HG02840 (cell line): ENCODE measurements at regions not wholly inside any gene's neighbourhood (a gene's known extent, or its start where the extent isn't known, plus 50 kb on each side); places are given as distances from the start of the nearest gene placed in this dataset.
"Not testable (repeated sequence)": the region's sequence is repeated elsewhere in the genome, so short reads cannot be mapped to it uniquely, and the experiment has no call there.

Source experiments
- ATAC-seq: cut with Tn5 transposase; IDR thresholded peaks from one replicate; pipeline ENCODE4 v1.9.1; 2021; ENCODE audit warnings: mild to moderate bottlenecking, moderate library complexity, moderate number of reproducible peaks; ENCODE audit not compliant: unreplicated experiment, low FRiP score

- no peak for ATAC-seq
Observed at GRCh38 chr6:144662812-144663365, 377.8 kb downstream of the UTRN start.

GRCh38 chr6:144664281-144664680 lies 379.1 kb downstream of the UTRN start:
- no peak for ATAC-seq

GRCh38 chr6:144664947-144665346 lies 379.8 kb downstream of the UTRN start:
- ATAC-seq: no peak

- ATAC-seq: no peak
Observed at GRCh38 chr6:144665932-144666450, 380.9 kb downstream of the UTRN start.

GRCh38 chr6:144666781-144667180 lies 381.6 kb downstream of the UTRN start:
- ATAC-seq: no peak

- ATAC-seq: no peak
Observed at GRCh38 chr6:144667532-144668503, 382.7 kb downstream of the UTRN start.

GRCh38 chr6:144670259-144670658 lies 385.1 kb downstream of the UTRN start:
- ATAC-seq: not testable (repeated sequence)

GRCh38 chr6:144673807-144674206 lies 388.7 kb downstream of the UTRN start:
- no peak for ATAC-seq

GRCh38 chr6:144675231-144675861 lies 390.2 kb downstream of the UTRN start:
- no peak for ATAC-seq

GRCh38 chr6:144676310-144676709 lies 391.2 kb downstream of the UTRN start:
- ATAC-seq: not testable (repeated sequence)

- ATAC-seq: not testable (repeated sequence)
Observed at GRCh38 chr6:144677263-144677662, 392.1 kb downstream of the UTRN start.

- ATAC-seq: no peak
Observed at GRCh38 chr6:144678844-144679243, 393.7 kb downstream of the UTRN start.

GRCh38 chr6:144681334-144681733 lies 396.2 kb downstream of the UTRN start:
- ATAC-seq: no peak

GRCh38 chr6:144683216-144684070 lies 398.3 kb downstream of the UTRN start:
- ATAC-seq: no peak

- ATAC-seq: no peak
Observed at GRCh38 chr6:144688713-144689112, 403.6 kb downstream of the UTRN start.

- no peak for ATAC-seq
Observed at GRCh38 chr6:144689503-144690040, 404.4 kb downstream of the UTRN start.

- ATAC-seq: no peak
Observed at GRCh38 chr6:144690133-144690532, 405.0 kb downstream of the UTRN start.

- ATAC-seq: no peak
Observed at GRCh38 chr6:144690666-144691065, 405.5 kb downstream of the UTRN start.

GRCh38 chr6:144692050-144692449 lies 406.9 kb downstream of the UTRN start:
- not testable (repeated sequence) for ATAC-seq
